ENCODE measurements at regions not wholly inside any gene's neighbourhood (a gene's known extent, or its start where the extent isn't known, plus 50 kb on each side); places are given as distances from the start of the nearest gene placed in this dataset.

DNA sequence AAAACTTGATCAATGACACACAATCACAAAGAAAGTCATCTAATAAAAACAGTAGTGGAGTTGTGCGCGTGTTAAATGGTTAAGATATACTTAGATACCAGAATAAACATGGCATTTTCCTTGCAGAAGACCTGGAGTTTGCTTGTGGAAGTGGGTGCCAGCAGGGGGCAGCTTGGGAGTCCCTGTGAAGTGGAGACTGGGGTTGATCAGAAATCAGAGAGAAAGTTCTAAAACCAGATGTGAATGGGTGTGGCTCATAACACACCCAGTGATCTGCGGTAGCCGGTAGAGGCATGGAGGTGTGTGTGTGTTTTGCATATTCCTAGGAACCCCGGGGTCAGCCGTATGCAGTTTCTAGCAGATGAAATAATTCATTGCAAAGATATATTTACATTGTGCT lies 300.1 kb upstream of the TRIB2 start:
- peak; percentile 11 to 30 for DNase-seq (ENCODE audit: low read depth in 2 of 2)

GRCh38 chr2:12417786-12418185 lies 298.9 kb upstream of the TRIB2 start:
- no peak for DNase-seq (ENCODE audit: low read depth in 2 of 2)

DNA sequence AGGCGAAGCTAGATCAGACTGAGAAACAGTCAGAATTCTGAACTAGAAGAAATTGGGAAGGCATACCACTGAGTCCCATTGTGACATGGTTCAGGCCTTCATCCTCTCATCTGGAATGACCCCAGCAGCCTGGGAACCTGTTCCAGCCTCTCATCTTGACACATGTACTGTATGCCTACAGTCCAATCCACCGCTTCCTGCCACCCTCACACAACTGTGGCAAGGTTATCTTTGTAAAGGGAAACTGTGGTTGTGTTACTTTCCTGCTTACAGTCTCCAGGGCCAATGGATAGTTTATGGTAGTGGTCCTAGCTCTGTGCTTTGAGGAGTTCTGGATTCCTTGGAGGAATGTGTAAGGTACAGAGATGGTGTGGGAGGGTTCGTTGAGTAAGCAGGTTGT lies 296.9 kb upstream of the TRIB2 start:
- DNase-seq (ENCODE audit: low read depth in 2 of 2): no peak

DNA sequence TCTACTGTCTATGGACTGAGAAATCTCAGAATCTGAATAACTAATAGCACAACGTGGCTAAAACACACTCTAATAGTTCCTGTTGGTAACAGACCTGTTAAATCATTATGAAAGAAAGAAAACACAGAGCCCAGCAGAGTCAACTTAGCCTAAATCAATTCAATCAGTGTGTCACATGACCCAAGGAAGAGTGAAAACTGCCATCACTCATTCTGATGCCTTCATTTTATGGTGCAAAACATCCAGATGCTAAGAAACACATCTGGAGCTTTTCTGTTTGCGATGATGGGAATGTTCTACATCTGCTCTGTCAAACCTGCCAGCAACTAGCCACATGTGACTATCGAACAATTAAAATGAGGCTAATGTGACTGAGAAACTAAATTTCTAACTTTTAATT lies 295.7 kb upstream of the TRIB2 start:
- no peak for DNase-seq (ENCODE audit: low read depth in 2 of 2)

- no peak for DNase-seq (ENCODE audit: low read depth in 2 of 2)
Measured at GRCh38 chr2:12424219-12424618, 292.5 kb upstream of the TRIB2 start.

- DNase-seq (ENCODE audit: low read depth in 2 of 2): no peak
Measured at GRCh38 chr2:12424809-12425208, 291.9 kb upstream of the TRIB2 start.

- DNase-seq (ENCODE audit: low read depth in 2 of 2): no peak
Measured at GRCh38 chr2:12428324-12428723, 288.4 kb upstream of the TRIB2 start.

- DNase-seq (ENCODE audit: low read depth in 2 of 2): no peak
Measured at GRCh38 chr2:12428786-12429185, 287.9 kb upstream of the TRIB2 start.

DNA sequence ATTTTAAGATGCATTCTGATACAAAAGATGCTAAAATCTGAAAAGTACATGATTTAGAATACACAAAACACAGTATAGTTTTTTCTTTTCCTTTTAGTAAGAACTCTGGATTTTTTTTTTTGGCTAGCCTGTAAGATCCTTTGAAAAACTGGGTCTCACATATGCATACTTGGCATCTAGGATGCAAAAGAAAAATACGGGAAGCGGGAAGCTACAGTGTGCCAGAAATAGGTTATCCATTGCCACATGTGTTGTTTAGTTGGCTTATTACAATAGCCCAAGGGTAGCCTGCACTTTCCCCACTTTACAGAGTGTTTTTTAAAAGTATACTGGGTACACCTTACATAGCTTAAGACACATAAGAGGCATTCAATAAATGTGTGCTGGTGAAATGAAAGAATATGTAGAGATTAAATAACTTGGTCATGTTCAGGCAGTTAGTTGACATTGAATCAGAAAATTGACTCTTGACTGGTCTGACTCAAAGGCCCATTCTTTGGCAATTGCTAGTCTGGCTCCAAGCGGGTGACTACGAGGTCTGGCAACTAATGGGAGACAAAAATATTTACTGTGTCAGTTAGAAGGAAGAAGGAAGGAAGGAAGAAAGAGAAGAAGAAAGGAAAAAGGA lies 286.8 kb upstream of the TRIB2 start:
- DNase-seq (ENCODE audit: low read depth in 2 of 2): no peak

- no peak for DNase-seq (ENCODE audit: low read depth in 2 of 2)
Measured at GRCh38 chr2:12430407-12431133, 286.2 kb upstream of the TRIB2 start.

- no peak for DNase-seq (ENCODE audit: low read depth in 2 of 2)
Measured at GRCh38 chr2:12432985-12433625, 283.6 kb upstream of the TRIB2 start.

GRCh38 chr2:12433626-12433990 lies 283.1 kb upstream of the TRIB2 start:
- DNase-seq (ENCODE audit: low read depth in 2 of 2): no peak

GRCh38 chr2:12434630-12435098 lies 282.1 kb upstream of the TRIB2 start:
- no peak for DNase-seq (ENCODE audit: low read depth in 2 of 2)

- no peak for DNase-seq (ENCODE audit: low read depth in 2 of 2)
Measured at GRCh38 chr2:12435430-12436222, 281.1 kb upstream of the TRIB2 start.

- no peak for DNase-seq (ENCODE audit: low read depth in 2 of 2)
Measured at GRCh38 chr2:12436483-12436882, 280.3 kb upstream of the TRIB2 start.

GRCh38 chr2:12436935-12437561 lies 279.7 kb upstream of the TRIB2 start:
- DNase-seq (ENCODE audit: low read depth in 2 of 2): no peak

- no peak for DNase-seq (ENCODE audit: low read depth in 2 of 2)
Measured at GRCh38 chr2:12440731-12441130, 276.0 kb upstream of the TRIB2 start.

DNA sequence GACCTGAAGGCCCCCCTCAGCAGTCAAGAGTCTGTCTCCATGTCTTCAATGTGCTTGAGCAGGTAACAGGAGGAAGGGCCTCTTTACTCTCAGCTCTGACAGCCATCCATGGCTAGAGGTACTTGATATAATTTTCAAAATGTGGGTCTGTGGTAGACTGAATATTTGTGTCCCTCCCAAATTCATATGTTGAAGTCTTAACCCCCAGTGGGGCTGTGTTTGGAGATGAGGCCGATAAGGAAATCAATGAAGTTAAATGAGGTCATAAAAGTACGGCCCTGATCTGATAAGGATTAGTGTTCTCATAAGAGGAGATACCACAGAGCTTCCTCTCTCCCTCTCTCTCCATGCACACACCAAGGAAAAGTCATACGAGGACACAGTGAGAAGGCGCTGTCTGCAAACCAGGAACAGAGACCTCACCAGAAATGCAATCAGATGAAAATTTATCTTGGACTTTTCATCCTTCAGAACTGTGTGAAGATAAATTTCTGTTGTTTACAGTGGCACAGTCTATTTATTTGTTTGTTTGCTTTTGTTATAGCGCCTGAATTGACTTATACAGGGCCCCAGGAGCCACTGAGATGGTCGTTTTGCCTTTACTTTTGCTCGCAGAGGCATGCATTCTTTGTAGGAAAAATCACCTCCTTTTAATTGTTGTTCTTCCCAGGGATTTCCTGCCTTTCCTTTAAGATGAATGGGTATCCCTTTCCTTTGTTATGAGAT lies 274.8 kb upstream of the TRIB2 start:
- DNase-seq (ENCODE audit: low read depth in 2 of 2): no peak

DNA sequence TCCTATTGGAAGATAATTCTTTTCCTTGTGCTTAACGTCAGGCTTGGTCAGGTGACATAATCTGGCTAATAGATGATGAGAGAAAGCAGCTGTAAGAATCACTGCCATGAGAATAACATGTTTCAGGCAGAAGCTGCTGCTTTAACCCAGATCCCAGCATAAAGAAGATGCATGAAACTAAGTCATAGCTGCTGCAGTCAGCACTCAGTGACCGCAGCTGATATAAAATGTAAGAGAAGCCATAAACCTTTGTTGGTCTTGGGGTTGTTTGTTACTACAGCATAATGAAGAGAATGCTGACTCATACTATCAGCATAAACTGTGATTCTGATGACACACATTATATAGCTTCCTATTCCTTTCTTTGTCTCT lies 274.3 kb upstream of the TRIB2 start:
- no peak for DNase-seq (ENCODE audit: low read depth in 2 of 2)

- DNase-seq (ENCODE audit: low read depth in 2 of 2): no peak
Measured at GRCh38 chr2:12448846-12449505, 267.8 kb upstream of the TRIB2 start.

- DNase-seq (ENCODE audit: low read depth in 2 of 2): no peak
Measured at GRCh38 chr2:12451726-12452125, 265.0 kb upstream of the TRIB2 start.
